ENCODE measurements at regions not wholly inside any gene's neighbourhood (a gene's known extent, or its start where the extent isn't known, plus 50 kb on each side); places are given as distances from the start of the nearest gene placed in this dataset.

DNA sequence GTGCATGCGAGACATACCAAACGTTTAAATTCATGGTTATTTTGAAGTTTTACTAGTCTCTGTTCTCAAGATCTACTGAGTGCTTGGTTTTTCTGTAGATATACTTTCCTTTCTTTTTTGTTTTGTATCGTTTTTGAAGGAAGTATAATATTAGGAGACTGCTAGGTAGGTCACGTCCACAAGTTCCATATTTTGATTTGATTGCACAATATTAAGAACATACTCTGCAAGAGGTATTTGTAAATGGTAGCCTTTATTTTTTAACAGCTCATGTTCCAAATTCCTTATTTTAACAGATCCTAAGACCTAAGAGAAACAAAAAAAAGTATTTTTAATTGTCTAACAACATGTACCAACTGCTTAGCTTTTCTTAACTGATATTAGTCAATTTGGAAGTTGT lies 156.7 kb downstream of the SERPINI1 start:
- TF ChIP-seq POLR2AphosphoS5 (IDR thresholded peaks at IDR 0.05) (no peak), MXI1 (conservative IDR thresholded peaks at IDR 0.05; ENCODE audit: poor library complexity, severe bottlenecking) (no peak), TAF1 (IDR thresholded peaks at IDR 0.05; ENCODE audit: low read depth) (no peak), EP300 (conservative IDR thresholded peaks at IDR 0.05; ENCODE audit: poor library complexity, severe bottlenecking) (no peak), RAD21 (conservative IDR thresholded peaks at IDR 0.05) (no peak), SMC3 (conservative IDR thresholded peaks at IDR 0.05; ENCODE audit: poor library complexity) (no peak), EZH2 (IDR thresholded peaks at IDR 0.05; ENCODE audit: borderline replicate concordance, insufficient read depth, low read length, poor library complexity, severe bottlenecking) (no peak)
- TF ChIP-seq, protein P1, sequence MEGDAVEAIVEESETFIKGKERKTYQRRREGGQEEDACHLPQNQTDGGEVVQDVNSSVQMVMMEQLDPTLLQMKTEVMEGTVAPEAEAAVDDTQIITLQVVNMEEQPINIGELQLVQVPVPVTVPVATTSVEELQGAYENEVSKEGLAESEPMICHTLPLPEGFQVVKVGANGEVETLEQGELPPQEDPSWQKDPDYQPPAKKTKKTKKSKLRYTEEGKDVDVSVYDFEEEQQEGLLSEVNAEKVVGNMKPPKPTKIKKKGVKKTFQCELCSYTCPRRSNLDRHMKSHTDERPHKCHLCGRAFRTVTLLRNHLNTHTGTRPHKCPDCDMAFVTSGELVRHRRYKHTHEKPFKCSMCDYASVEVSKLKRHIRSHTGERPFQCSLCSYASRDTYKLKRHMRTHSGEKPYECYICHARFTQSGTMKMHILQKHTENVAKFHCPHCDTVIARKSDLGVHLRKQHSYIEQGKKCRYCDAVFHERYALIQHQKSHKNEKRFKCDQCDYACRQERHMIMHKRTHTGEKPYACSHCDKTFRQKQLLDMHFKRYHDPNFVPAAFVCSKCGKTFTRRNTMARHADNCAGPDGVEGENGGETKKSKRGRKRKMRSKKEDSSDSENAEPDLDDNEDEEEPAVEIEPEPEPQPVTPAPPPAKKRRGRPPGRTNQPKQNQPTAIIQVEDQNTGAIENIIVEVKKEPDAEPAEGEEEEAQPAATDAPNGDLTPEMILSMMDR (IDR thresholded peaks at IDR 0.05; ENCODE audit: poor library complexity, severe bottlenecking): no peak
- TF ChIP-seq, protein P2, sequence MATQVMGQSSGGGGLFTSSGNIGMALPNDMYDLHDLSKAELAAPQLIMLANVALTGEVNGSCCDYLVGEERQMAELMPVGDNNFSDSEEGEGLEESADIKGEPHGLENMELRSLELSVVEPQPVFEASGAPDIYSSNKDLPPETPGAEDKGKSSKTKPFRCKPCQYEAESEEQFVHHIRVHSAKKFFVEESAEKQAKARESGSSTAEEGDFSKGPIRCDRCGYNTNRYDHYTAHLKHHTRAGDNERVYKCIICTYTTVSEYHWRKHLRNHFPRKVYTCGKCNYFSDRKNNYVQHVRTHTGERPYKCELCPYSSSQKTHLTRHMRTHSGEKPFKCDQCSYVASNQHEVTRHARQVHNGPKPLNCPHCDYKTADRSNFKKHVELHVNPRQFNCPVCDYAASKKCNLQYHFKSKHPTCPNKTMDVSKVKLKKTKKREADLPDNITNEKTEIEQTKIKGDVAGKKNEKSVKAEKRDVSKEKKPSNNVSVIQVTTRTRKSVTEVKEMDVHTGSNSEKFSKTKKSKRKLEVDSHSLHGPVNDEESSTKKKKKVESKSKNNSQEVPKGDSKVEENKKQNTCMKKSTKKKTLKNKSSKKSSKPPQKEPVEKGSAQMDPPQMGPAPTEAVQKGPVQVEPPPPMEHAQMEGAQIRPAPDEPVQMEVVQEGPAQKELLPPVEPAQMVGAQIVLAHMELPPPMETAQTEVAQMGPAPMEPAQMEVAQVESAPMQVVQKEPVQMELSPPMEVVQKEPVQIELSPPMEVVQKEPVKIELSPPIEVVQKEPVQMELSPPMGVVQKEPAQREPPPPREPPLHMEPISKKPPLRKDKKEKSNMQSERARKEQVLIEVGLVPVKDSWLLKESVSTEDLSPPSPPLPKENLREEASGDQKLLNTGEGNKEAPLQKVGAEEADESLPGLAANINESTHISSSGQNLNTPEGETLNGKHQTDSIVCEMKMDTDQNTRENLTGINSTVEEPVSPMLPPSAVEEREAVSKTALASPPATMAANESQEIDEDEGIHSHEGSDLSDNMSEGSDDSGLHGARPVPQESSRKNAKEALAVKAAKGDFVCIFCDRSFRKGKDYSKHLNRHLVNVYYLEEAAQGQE (IDR thresholded peaks at IDR 0.05; ENCODE audit: borderline replicate concordance): no peak

All from neural cell (in vitro differentiated cells).